Memory B cell (primary cell): ENCODE measurements at regions not wholly inside any gene's neighbourhood (a gene's known extent, or its start where the extent isn't known, plus 50 kb on each side); places are given as distances from the start of the nearest gene placed in this dataset.
"Not testable (repeated sequence)": the region's sequence is repeated elsewhere in the genome, so short reads cannot be mapped to it uniquely, and the experiment has no call there.

ENCODE experiments used
- ATAC-seq: fragments of 150-1000 bp; cut with Tn5 transposase; 2 replicates; pipeline ENCODE4 v1.10.0; 2021; ENCODE audit warnings: low read depth, mild to moderate bottlenecking, moderate library complexity
- DNase-seq, 2 donors: peaks; one replicate each; pipeline ENCODE4 v3.0.0; 2022; ENCODE audit warnings: low spot score in 2 of 2
- H3K27ac Mint-ChIP-seq: one replicate; pipeline ENCODE4 v1.8.0; 2022; ENCODE audit warnings: mild to moderate bottlenecking, moderate library complexity, mixed read lengths
- H3K27me3 Mint-ChIP-seq: one replicate; pipeline ENCODE4 v1.8.0; 2022; ENCODE audit warnings: mixed read lengths
- H3K36me3 Mint-ChIP-seq: one replicate; pipeline ENCODE4 v1.8.0; 2022; ENCODE audit warnings: mild to moderate bottlenecking, mixed read lengths
- H3K4me1 Mint-ChIP-seq: one replicate; pipeline ENCODE4 v1.8.0; 2022; ENCODE audit warnings: mixed read lengths
- H3K4me3 Mint-ChIP-seq: one replicate; pipeline ENCODE4 v1.8.0; 2022; ENCODE audit warnings: mild to moderate bottlenecking, moderate library complexity, mixed read lengths
- H3K9me3 Mint-ChIP-seq: one replicate; pipeline ENCODE4 v1.8.0; 2022; ENCODE audit warnings: mixed read lengths

DNA sequence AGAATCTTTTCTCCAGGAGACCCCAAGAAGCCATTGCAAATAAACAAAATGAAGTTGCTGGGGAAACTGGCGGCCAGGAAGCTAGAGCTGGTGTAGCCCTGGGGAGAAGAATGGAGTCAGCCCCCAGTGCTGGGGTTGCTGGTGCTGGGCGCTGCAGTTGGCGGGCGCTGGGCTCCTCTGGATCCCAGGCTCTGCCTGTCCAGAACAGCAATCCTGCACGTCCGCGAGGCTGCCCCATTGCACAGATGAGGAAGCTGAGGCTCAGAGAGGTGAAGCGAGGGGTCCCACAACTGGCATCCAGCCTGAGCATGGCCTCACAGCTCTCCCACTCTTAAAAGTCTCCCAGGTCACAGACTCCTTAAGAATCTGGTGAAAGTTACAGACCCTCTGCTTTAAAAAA, 161.1 kb downstream of the OR4M2 start:
- ATAC-seq = no peak
- Mint-ChIP-seq H3K4me1 (no peaks in the 10 kb centered on the region), H3K36me3 (no peaks in the 10 kb centered on the region), H3K9me3 (no peaks in the 10 kb centered on the region), H3K27me3 (peaks cover 10% of the 10 kb centered on the region), H3K4me3 (no peak overlapping the region), H3K27ac (no peak overlapping the region)
- no peak for DNase-seq

DNA sequence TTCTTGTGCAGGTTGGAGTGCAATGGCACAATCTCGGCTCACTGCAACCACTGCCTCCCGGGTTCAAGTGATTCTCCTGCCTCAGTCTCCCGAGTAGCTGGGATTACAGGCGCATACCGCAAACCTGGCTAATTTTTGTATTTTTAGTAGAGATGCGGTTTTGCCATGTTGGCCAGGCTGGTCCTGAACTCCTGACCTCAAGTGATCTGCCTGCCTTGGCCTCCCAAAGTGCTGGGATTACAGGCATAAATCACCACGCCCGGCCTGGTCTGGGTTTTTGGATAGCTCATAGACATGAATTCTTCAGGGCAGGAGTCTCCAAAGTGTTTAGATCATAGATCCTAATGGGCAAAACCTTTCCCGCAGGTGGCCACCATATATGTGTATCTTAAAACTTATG, 162.0 kb downstream of the OR4M2 start:
- not testable (repeated sequence) for H3K4me1 Mint-ChIP-seq, DNase-seq, H3K36me3 Mint-ChIP-seq, H3K9me3 Mint-ChIP-seq, H3K27ac Mint-ChIP-seq, ATAC-seq, H3K4me3 Mint-ChIP-seq
- H3K27me3 Mint-ChIP-seq = peaks cover 10% of the 10 kb centered on the region

GRCh38 chr15:22243440-22244130, 163.3 kb downstream of the OR4M2 start:
- Mint-ChIP-seq H3K36me3 (no peaks in the 10 kb centered on the region), H3K27me3 (peaks cover 10% of the 10 kb centered on the region), H3K4me3 (no peak overlapping the region), H3K27ac (no peak overlapping the region), H3K4me1 (no peaks in the 10 kb centered on the region), H3K9me3 (no peaks in the 10 kb centered on the region)
- DNase-seq = no peak
- ATAC-seq = no peak

- not testable (repeated sequence) for H3K9me3 Mint-ChIP-seq, H3K4me3 Mint-ChIP-seq, DNase-seq, H3K27ac Mint-ChIP-seq, ATAC-seq, H3K36me3 Mint-ChIP-seq
- H3K27me3 Mint-ChIP-seq = peaks cover 12% of the 10 kb centered on the region
- H3K4me1 Mint-ChIP-seq = peaks cover 19% of the 10 kb centered on the region
These were observed 169.2 kb downstream of the OR4M2 start for GRCh38 chr15:22249511-22249910.

DNA sequence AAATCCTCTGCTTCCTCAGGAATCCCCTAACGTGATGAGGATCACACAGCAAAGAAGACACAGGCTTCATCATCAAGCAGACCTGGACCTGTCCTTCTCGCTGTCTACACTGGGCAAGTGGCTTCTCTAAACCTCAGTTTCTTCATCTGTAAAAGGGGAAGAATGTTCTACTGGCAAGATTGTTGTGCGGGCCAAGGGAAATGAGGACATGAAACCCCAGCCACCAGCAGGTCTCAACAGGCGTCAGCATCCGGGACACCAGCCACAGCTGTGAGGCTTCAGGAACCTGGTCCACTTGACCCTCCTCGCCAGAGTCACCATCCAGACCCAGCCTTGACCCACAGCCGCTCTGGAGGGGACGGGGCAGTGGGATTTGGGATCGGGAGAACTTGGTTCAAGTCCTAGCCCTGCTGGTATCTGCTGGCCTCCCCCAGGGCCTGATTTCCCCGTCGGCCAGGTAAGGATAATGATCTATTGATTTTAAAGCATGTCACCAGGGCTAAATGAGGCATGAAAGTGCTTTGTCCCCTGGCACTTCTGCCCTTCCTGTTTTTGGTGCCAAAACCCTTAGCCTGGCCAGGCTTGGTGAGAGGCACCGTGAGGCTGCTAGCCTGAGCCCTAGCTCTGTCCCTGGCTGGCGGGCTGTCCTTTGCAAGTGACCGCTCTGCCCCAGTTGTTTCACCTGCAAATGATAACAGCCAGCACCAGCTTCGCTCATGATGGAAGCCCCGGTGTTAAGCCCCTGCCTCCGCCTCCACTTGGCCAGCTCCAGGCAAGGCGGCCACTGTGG, 170.4 kb downstream of the OR4M2 start:
- H3K36me3 Mint-ChIP-seq, H3K27ac Mint-ChIP-seq, H3K4me3 Mint-ChIP-seq, H3K9me3 Mint-ChIP-seq, H3K27me3 Mint-ChIP-seq, DNase-seq: not testable (repeated sequence)
- peak; percentile 32 for ATAC-seq
- H3K4me1 Mint-ChIP-seq = peaks cover 24% of the 10 kb centered on the region

- Mint-ChIP-seq H3K27ac (no peak overlapping the region), H3K4me3 (no peak overlapping the region), H3K4me1 (peaks cover 24% of the 10 kb centered on the region), H3K27me3 (peaks cover 7% of the 10 kb centered on the region), H3K9me3 (peaks cover 3% of the 10 kb centered on the region), H3K36me3 (no peaks in the 10 kb centered on the region)
- ATAC-seq (no peak), DNase-seq (no peak)
These were observed 171.1 kb downstream of the OR4M2 start for GRCh38 chr15:22251422-22251821.

GRCh38 chr15:22252047-22252446, 171.7 kb downstream of the OR4M2 start:
- DNase-seq, H3K27me3 Mint-ChIP-seq, H3K9me3 Mint-ChIP-seq, H3K27ac Mint-ChIP-seq, H3K4me3 Mint-ChIP-seq, H3K36me3 Mint-ChIP-seq, ATAC-seq: not testable (repeated sequence)
- peaks cover 24% of the 10 kb centered on the region for H3K4me1 Mint-ChIP-seq

GRCh38 chr15:22252521-22252920, 172.2 kb downstream of the OR4M2 start:
- H3K4me1 Mint-ChIP-seq = peaks cover 24% of the 10 kb centered on the region
- not testable (repeated sequence) for H3K27me3 Mint-ChIP-seq

GRCh38 chr15:22253002-22253675, 172.8 kb downstream of the OR4M2 start:
- not testable (repeated sequence) for ATAC-seq, H3K9me3 Mint-ChIP-seq, DNase-seq, H3K27ac Mint-ChIP-seq, H3K27me3 Mint-ChIP-seq, H3K4me3 Mint-ChIP-seq, H3K36me3 Mint-ChIP-seq
- peaks cover 24% of the 10 kb centered on the region for H3K4me1 Mint-ChIP-seq

More at GRCh38 chr15:22252521-22252920, 172.2 kb downstream of the OR4M2 start:
- not testable (repeated sequence) for H3K9me3 Mint-ChIP-seq, ATAC-seq, DNase-seq, H3K36me3 Mint-ChIP-seq, H3K4me3 Mint-ChIP-seq, H3K27ac Mint-ChIP-seq

- Mint-ChIP-seq H3K36me3 (no peaks in the 10 kb centered on the region), H3K4me3 (peak overlapping the region; percentile 24), H3K27ac (no peak overlapping the region), H3K9me3 (peaks cover 3% of the 10 kb centered on the region), H3K27me3 (peaks cover 6% of the 10 kb centered on the region), H3K4me1 (peaks cover 24% of the 10 kb centered on the region)
- DNase-seq (no peak), ATAC-seq (peak; percentile 72)
These were observed 173.5 kb downstream of the OR4M2 start for GRCh38 chr15:22253676-22254408.

DNA sequence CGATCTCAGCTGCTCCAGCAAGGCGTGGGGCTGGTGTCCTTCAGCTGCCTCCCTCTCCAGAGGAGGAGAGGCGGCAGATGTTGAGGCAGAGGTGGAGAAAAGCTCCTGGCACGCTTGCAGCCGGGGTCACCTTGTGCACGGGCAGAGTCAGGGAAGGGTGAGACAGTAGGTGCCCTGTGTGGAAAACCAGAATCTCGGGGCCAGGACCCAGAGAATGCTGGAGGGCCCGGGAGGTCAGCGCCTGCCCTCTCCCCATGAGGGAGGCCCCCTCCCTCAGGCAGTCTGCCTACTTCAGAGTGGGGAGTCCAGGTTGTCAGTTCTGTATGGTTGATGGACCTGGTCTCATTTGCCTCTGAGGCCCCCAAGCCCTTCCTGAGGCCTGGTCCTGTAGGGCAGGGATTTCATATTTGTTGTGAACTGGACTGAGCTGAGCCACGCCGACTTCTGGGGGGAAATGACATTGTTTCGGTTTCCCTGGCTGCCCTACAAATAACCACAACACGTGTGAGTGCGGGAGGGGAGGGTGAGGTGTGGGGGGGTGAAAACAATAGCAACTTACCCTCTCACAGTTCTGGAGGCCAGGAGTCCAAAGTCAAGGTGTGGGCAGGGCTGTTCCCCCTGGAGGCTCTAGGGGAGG, 174.2 kb downstream of the OR4M2 start:
- Mint-ChIP-seq H3K4me3 (peak overlapping the region; percentile 24), H3K4me1 (peaks cover 24% of the 10 kb centered on the region)
- not testable (repeated sequence) for H3K36me3 Mint-ChIP-seq, H3K27me3 Mint-ChIP-seq, H3K27ac Mint-ChIP-seq, H3K9me3 Mint-ChIP-seq, DNase-seq
- ATAC-seq = peak; percentile 39

GRCh38 chr15:22255606-22256005, 175.3 kb downstream of the OR4M2 start:
- ATAC-seq, H3K4me3 Mint-ChIP-seq, H3K27ac Mint-ChIP-seq, H3K27me3 Mint-ChIP-seq, DNase-seq, H3K9me3 Mint-ChIP-seq, H3K36me3 Mint-ChIP-seq: not testable (repeated sequence)
- peaks cover 24% of the 10 kb centered on the region for H3K4me1 Mint-ChIP-seq

- not testable (repeated sequence) for H3K9me3 Mint-ChIP-seq
These were observed 176.2 kb downstream of the OR4M2 start for GRCh38 chr15:22256389-22257046.

More at GRCh38 chr15:22256389-22257046, 176.2 kb downstream of the OR4M2 start:
- H3K36me3 Mint-ChIP-seq, H3K27ac Mint-ChIP-seq, DNase-seq, H3K27me3 Mint-ChIP-seq, H3K4me3 Mint-ChIP-seq, ATAC-seq: not testable (repeated sequence)
- H3K4me1 Mint-ChIP-seq = peaks cover 19% of the 10 kb centered on the region
